ENCODE measurements at regions not wholly inside any gene's neighbourhood (a gene's known extent, or its start where the extent isn't known, plus 50 kb on each side); places are given as distances from the start of the nearest gene placed in this dataset.
"Not testable (repeated sequence)": the region's sequence is repeated elsewhere in the genome, so short reads cannot be mapped to it uniquely, and the experiment has no call there.

GRCh38 chr15:94843060-94843459, 611.7 kb downstream of the MCTP2 start:
- Mint-ChIP-seq H3K9me3 (peaks cover 12% of the 10 kb centered on the region), H3K36me3 (ENCODE audit: low read depth) (no peaks in the 10 kb centered on the region), H3K27me3 (peaks cover 67% of the 10 kb centered on the region), H3K27ac (no peak overlapping the region), H3K4me3 (no peak overlapping the region), H3K4me1 (ENCODE audit: low read depth) (peaks cover 1% of the 10 kb centered on the region)
- DNase-seq: no peak

- Mint-ChIP-seq H3K36me3 (ENCODE audit: low read depth) (no peaks in the 10 kb centered on the region), H3K27me3 (peaks cover 71% of the 10 kb centered on the region), H3K27ac (no peak overlapping the region), H3K9me3 (peaks cover 12% of the 10 kb centered on the region), H3K4me3 (no peak overlapping the region), H3K4me1 (ENCODE audit: low read depth) (peaks cover 1% of the 10 kb centered on the region)
- no peak for DNase-seq
These were observed 612.8 kb downstream of the MCTP2 start for GRCh38 chr15:94844198-94844537.

GRCh38 chr15:94844538-94845389, 613.4 kb downstream of the MCTP2 start:
- Mint-ChIP-seq H3K4me1 (ENCODE audit: low read depth) (peaks cover 1% of the 10 kb centered on the region), H3K4me3 (no peak overlapping the region), H3K36me3 (ENCODE audit: low read depth) (no peaks in the 10 kb centered on the region), H3K27me3 (peaks cover 72% of the 10 kb centered on the region), H3K27ac (no peak overlapping the region), H3K9me3 (peaks cover 12% of the 10 kb centered on the region)
- no peak for DNase-seq

GRCh38 chr15:94845390-94845716, 614.0 kb downstream of the MCTP2 start:
- H3K4me1 Mint-ChIP-seq (ENCODE audit: low read depth): peaks cover 1% of the 10 kb centered on the region
- peaks cover 72% of the 10 kb centered on the region for H3K27me3 Mint-ChIP-seq
- H3K36me3 Mint-ChIP-seq (ENCODE audit: low read depth): no peaks in the 10 kb centered on the region
- no peak for DNase-seq
- no peak overlapping the region for H3K4me3 Mint-ChIP-seq
- H3K27ac Mint-ChIP-seq: no peak overlapping the region
- peaks cover 12% of the 10 kb centered on the region for H3K9me3 Mint-ChIP-seq

- Mint-ChIP-seq H3K4me3 (no peak overlapping the region), H3K27me3 (peaks cover 58% of the 10 kb centered on the region), H3K9me3 (peaks cover 10% of the 10 kb centered on the region), H3K36me3 (ENCODE audit: low read depth) (no peaks in the 10 kb centered on the region), H3K27ac (no peak overlapping the region), H3K4me1 (ENCODE audit: low read depth) (peaks cover 1% of the 10 kb centered on the region)
- no peak for DNase-seq
These were observed 616.0 kb downstream of the MCTP2 start for GRCh38 chr15:94847325-94847724.

GRCh38 chr15:94848054-94848453, 616.7 kb downstream of the MCTP2 start:
- H3K9me3 Mint-ChIP-seq: peaks cover 10% of the 10 kb centered on the region
- H3K27me3 Mint-ChIP-seq: peaks cover 52% of the 10 kb centered on the region
- H3K4me3 Mint-ChIP-seq: no peak overlapping the region
- no peak overlapping the region for H3K27ac Mint-ChIP-seq
- no peaks in the 10 kb centered on the region for H3K36me3 Mint-ChIP-seq (ENCODE audit: low read depth)
- no peak for DNase-seq
- peaks cover 1% of the 10 kb centered on the region for H3K4me1 Mint-ChIP-seq (ENCODE audit: low read depth)

GRCh38 chr15:94855018-94855408, 623.7 kb downstream of the MCTP2 start:
- H3K27ac Mint-ChIP-seq: no peak overlapping the region
- no peak for DNase-seq
- no peak overlapping the region for H3K4me3 Mint-ChIP-seq
- H3K36me3 Mint-ChIP-seq (ENCODE audit: low read depth): no peaks in the 10 kb centered on the region
- no peaks in the 10 kb centered on the region for H3K9me3 Mint-ChIP-seq
- H3K4me1 Mint-ChIP-seq (ENCODE audit: low read depth): no peaks in the 10 kb centered on the region
- H3K27me3 Mint-ChIP-seq: peaks cover 5% of the 10 kb centered on the region

GRCh38 chr15:94855409-94856266, 624.3 kb downstream of the MCTP2 start:
- Mint-ChIP-seq H3K36me3 (ENCODE audit: low read depth) (no peaks in the 10 kb centered on the region), H3K27me3 (peaks cover 5% of the 10 kb centered on the region), H3K4me1 (ENCODE audit: low read depth) (no peaks in the 10 kb centered on the region), H3K27ac (no peak overlapping the region), H3K9me3 (no peaks in the 10 kb centered on the region), H3K4me3 (no peak overlapping the region)
- no peak for DNase-seq

GRCh38 chr15:94856267-94856854, 625.0 kb downstream of the MCTP2 start:
- H3K4me3 Mint-ChIP-seq: no peak overlapping the region

GRCh38 chr15:94857466-94857865, 626.1 kb downstream of the MCTP2 start:
- H3K4me1 Mint-ChIP-seq (ENCODE audit: low read depth): no peaks in the 10 kb centered on the region
- H3K27ac Mint-ChIP-seq: no peak overlapping the region

More at GRCh38 chr15:94856267-94856854, 625.0 kb downstream of the MCTP2 start:
- H3K27me3 Mint-ChIP-seq: peaks cover 5% of the 10 kb centered on the region
- H3K9me3 Mint-ChIP-seq: no peaks in the 10 kb centered on the region
- no peaks in the 10 kb centered on the region for H3K4me1 Mint-ChIP-seq (ENCODE audit: low read depth)
- H3K36me3 Mint-ChIP-seq (ENCODE audit: low read depth): no peaks in the 10 kb centered on the region
- H3K27ac Mint-ChIP-seq: no peak overlapping the region
- no peak for DNase-seq

GRCh38 chr15:94858011-94858410, 626.6 kb downstream of the MCTP2 start:
- no peaks in the 10 kb centered on the region for H3K4me1 Mint-ChIP-seq (ENCODE audit: low read depth)
- H3K4me3 Mint-ChIP-seq: no peak overlapping the region
- H3K27ac Mint-ChIP-seq: no peak overlapping the region
- H3K27me3 Mint-ChIP-seq: no peaks in the 10 kb centered on the region
- DNase-seq: no peak
- no peaks in the 10 kb centered on the region for H3K9me3 Mint-ChIP-seq
- no peaks in the 10 kb centered on the region for H3K36me3 Mint-ChIP-seq (ENCODE audit: low read depth)

More at GRCh38 chr15:94857466-94857865, 626.1 kb downstream of the MCTP2 start:
- Mint-ChIP-seq H3K4me3 (no peak overlapping the region), H3K27me3 (peaks cover under 1% of the 10 kb centered on the region), H3K9me3 (no peaks in the 10 kb centered on the region), H3K36me3 (ENCODE audit: low read depth) (no peaks in the 10 kb centered on the region)
- DNase-seq: no peak

- no peak for DNase-seq
- no peaks in the 10 kb centered on the region for H3K27me3 Mint-ChIP-seq
- H3K36me3 Mint-ChIP-seq (ENCODE audit: low read depth): no peaks in the 10 kb centered on the region
- H3K9me3 Mint-ChIP-seq: no peaks in the 10 kb centered on the region
- H3K27ac Mint-ChIP-seq: no peak overlapping the region
- H3K4me1 Mint-ChIP-seq (ENCODE audit: low read depth): no peaks in the 10 kb centered on the region
- H3K4me3 Mint-ChIP-seq: no peak overlapping the region
These were observed 627.1 kb downstream of the MCTP2 start for GRCh38 chr15:94858449-94858848.

GRCh38 chr15:94858920-94859319, 627.6 kb downstream of the MCTP2 start:
- DNase-seq: no peak
- no peaks in the 10 kb centered on the region for H3K27me3 Mint-ChIP-seq
- H3K9me3 Mint-ChIP-seq: no peaks in the 10 kb centered on the region
- no peaks in the 10 kb centered on the region for H3K36me3 Mint-ChIP-seq (ENCODE audit: low read depth)
- H3K27ac Mint-ChIP-seq: no peak overlapping the region
- no peaks in the 10 kb centered on the region for H3K4me1 Mint-ChIP-seq (ENCODE audit: low read depth)
- H3K4me3 Mint-ChIP-seq: no peak overlapping the region

- no peak overlapping the region for H3K27ac Mint-ChIP-seq
- DNase-seq: no peak
- H3K36me3 Mint-ChIP-seq (ENCODE audit: low read depth): no peaks in the 10 kb centered on the region
- no peak overlapping the region for H3K4me3 Mint-ChIP-seq
- H3K27me3 Mint-ChIP-seq: peaks cover 2% of the 10 kb centered on the region
- peaks cover 7% of the 10 kb centered on the region for H3K9me3 Mint-ChIP-seq
- no peaks in the 10 kb centered on the region for H3K4me1 Mint-ChIP-seq (ENCODE audit: low read depth)
These were observed 633.2 kb downstream of the MCTP2 start for GRCh38 chr15:94864600-94864999.

GRCh38 chr15:94868265-94868664, 636.9 kb downstream of the MCTP2 start:
- H3K9me3 Mint-ChIP-seq; DNase-seq; H3K4me1 Mint-ChIP-seq (ENCODE audit: low read depth); H3K27ac Mint-ChIP-seq; H3K36me3 Mint-ChIP-seq (ENCODE audit: low read depth); H3K4me3 Mint-ChIP-seq; H3K27me3 Mint-ChIP-seq: not testable (repeated sequence)
